Kidney (tissue), 13 donors: ENCODE measurements at regions not wholly inside any gene's neighbourhood (a gene's known extent, or its start where the extent isn't known, plus 50 kb on each side); places are given as distances from the start of the nearest gene placed in this dataset.

Experiments used
- DNase-seq, 5 donors: peaks; one replicate each; pipeline ENCODE4 v3.0.0-alpha.2; 2013 to 2020
- FAIRE-seq: peaks from 2 replicates; lab custom pipeline; 2012; peaks lifted over from hg19 to GRCh38; lab: Jason Lieb, UNC
- H3K27ac ChIP-seq, 2 donors: one replicate each; pipeline ENCODE4 v1.7.0; 2013; ENCODE audit warnings: low read depth in 2 of 2, low read length in 2 of 2, inconsistent platforms in 1 of 2
- H3K27me3 ChIP-seq: one replicate; pipeline ENCODE4 v1.7.1; 2013; ENCODE audit warnings: low read length, inconsistent platforms; ENCODE audit not compliant: control insufficient read depth, insufficient read depth
- H3K36me3 ChIP-seq, 3 donors: one replicate each; pipeline versions ENCODE4 v1.7.0 to v1.7.1; 2013; ENCODE audit warnings: low read length in 3 of 3, control low read depth in 1 of 3, inconsistent platforms in 1 of 3; ENCODE audit not compliant: insufficient read depth in 3 of 3, control insufficient read depth in 2 of 3
- H3K4me1 ChIP-seq, 3 donors: one replicate each; pipeline versions ENCODE4 v1.7.0 to v1.7.1; 2013; ENCODE audit warnings: low read length in 3 of 3, inconsistent platforms in 1 of 3, low read depth in 1 of 3; ENCODE audit not compliant: control insufficient read depth in 2 of 3, insufficient read depth in 2 of 3
- H3K4me3 ChIP-seq, 3 donors: one replicate each; pipeline versions ENCODE4 v1.7.0 to v1.8.1; 2013; ENCODE audit warnings: low read length in 3 of 3, control low read depth in 1 of 3, inconsistent platforms in 1 of 3
- H3K9ac ChIP-seq, 3 donors: one replicate each; pipeline versions ENCODE4 v1.7.0 to v1.7.1; 2013; ENCODE audit warnings: low read length in 3 of 3, control low read depth in 1 of 3, inconsistent platforms in 1 of 3
- H3K9me3 ChIP-seq, 3 donors: one replicate each; pipeline versions ENCODE4 v1.7.0 to v1.7.1; 2013; ENCODE audit warnings: low read length in 3 of 3, control low read depth in 1 of 3, inconsistent platforms in 1 of 3; ENCODE audit not compliant: control insufficient read depth in 2 of 3, insufficient read depth in 1 of 3
- intact Hi-C: fragments of 100-400 bp; cut with DNase I; formaldehyde crosslinking; loops from one replicate; pipeline ENCODE4 v1.11.1; 2022
- TF ChIP-seq, protein P1 (sequence below): IDR thresholded peaks from 3 replicates; pipeline ENCODE4 v1.5.1; 2012; ENCODE audit warnings: mild to moderate bottlenecking, moderate library complexity, borderline replicate concordance; ENCODE audit not compliant: insufficient read depth; ENCODE audit errors: extremely low read depth
- donor health status: control.
- donor health status: control.
- donor health status: control.
- donor health status: control.
- donor health status: control.
- donor health status: DM: yes; HTN: yes; CAD: no.
- donor health status: Normal renal cell carcinoma (clear cell type).

DNA sequence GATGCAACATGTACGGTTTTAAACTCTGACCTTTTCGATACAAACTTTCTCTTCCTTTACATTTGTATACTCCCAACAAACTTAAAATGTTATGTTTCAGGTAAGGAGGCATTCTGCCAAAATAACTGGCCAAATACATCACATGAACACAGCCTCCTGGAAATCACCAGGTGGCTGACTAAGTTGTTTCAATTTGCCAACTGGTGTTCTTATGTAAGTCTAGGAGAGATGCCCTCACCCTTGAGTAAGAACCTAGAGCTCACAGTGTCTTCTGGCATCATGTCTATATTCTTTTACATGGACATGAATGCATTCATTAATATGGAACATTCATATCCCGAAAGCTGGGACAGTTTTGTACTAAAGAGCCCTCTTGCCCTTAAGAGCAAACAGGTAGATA lies 341.1 kb upstream of the NR2F2 start:
- no peak for FAIRE-seq
- H3K4me3 ChIP-seq, result no peak overlapping the region
- H3K9me3 ChIP-seq, result no peaks in the 10 kb centered on the region
- H3K27ac ChIP-seq, result no peak overlapping the region
- H3K27me3 ChIP-seq, result no peaks in the 10 kb centered on the region
- intact Hi-C loops, result no loop called here
- no peak for DNase-seq
- TF ChIP-seq, protein P1, sequence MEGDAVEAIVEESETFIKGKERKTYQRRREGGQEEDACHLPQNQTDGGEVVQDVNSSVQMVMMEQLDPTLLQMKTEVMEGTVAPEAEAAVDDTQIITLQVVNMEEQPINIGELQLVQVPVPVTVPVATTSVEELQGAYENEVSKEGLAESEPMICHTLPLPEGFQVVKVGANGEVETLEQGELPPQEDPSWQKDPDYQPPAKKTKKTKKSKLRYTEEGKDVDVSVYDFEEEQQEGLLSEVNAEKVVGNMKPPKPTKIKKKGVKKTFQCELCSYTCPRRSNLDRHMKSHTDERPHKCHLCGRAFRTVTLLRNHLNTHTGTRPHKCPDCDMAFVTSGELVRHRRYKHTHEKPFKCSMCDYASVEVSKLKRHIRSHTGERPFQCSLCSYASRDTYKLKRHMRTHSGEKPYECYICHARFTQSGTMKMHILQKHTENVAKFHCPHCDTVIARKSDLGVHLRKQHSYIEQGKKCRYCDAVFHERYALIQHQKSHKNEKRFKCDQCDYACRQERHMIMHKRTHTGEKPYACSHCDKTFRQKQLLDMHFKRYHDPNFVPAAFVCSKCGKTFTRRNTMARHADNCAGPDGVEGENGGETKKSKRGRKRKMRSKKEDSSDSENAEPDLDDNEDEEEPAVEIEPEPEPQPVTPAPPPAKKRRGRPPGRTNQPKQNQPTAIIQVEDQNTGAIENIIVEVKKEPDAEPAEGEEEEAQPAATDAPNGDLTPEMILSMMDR, result no peak
- no peaks in the 10 kb centered on the region for H3K36me3 ChIP-seq
- peaks cover 0 to 2% (median 0%) of the 10 kb centered on the region in 3 donors for H3K4me1 ChIP-seq
- H3K9ac ChIP-seq, result no peak overlapping the region

DNA sequence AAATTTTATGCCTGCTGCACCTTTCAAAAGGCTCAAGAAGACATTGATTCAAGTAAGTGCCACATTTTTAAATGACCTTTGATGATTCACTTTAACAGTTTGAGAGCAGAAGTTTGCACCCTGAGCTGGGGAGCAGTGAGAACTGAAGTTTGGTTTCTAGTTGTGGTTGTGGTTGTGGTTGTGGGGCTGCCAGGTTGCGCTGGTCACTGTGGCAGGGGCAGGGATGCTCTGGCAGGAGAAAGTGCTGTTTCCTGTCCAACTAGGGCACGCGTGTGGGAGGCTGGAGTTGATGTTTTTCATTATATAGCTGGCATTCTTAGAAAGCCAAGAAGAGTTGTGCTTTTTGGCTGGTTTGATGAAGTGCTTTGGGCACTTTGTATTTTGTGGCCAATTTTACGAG lies 339.7 kb upstream of the NR2F2 start:
- FAIRE-seq, result no peak
- no peak for DNase-seq
- Histone ChIP-seq H3K36me3 (no peaks in the 10 kb centered on the region), H3K4me3 (no peak overlapping the region), H3K9ac (no peak overlapping the region), H3K4me1 (peaks cover 0 to 2% (median 0%) of the 10 kb centered on the region in 3 donors), H3K9me3 (no peaks in the 10 kb centered on the region), H3K27ac (no peak overlapping the region), H3K27me3 (no peaks in the 10 kb centered on the region)
- TF ChIP-seq, protein P1, result no peak
- intact Hi-C loops, result no loop called here

DNA sequence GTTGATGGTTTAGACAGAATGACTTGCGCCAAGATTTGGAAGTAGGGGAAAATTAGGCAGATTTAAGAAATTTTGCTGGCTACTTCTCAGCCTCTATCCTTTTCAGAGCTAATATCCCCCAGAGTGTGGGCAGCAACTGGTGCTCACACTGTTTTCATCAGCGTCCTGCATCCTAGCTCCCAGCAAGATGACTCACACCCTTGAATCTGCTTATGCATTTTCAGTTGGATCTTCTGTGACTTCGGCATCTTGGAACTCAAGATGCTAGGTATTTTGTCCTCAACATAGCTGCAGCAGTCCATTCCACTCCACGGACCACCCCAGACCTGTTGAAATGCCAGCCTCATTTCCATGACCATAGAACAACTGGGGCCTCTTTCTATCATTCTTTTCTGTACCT lies 336.1 kb upstream of the NR2F2 start:
- H3K27me3 ChIP-seq, result no peaks in the 10 kb centered on the region
- no peak for FAIRE-seq

More for the DNA sequence above, 336.1 kb upstream of the NR2F2 start:
- Histone ChIP-seq H3K4me1 (no peaks in the 10 kb centered on the region), H3K9ac (no peak overlapping the region), H3K4me3 (no peak overlapping the region), H3K36me3 (no peaks in the 10 kb centered on the region), H3K9me3 (no peaks in the 10 kb centered on the region), H3K27ac (no peak overlapping the region)
- intact Hi-C loops, result no loop called here
- TF ChIP-seq, protein P1, result no peak
- no peak for DNase-seq
